ENCODE measurements at regions not wholly inside any gene's neighbourhood (a gene's known extent, or its start where the extent isn't known, plus 50 kb on each side); places are given as distances from the start of the nearest gene placed in this dataset.

GRCh38 chr1:82849460-82849859, 1048.7 kb downstream of the ADGRL2 start:
- TF ChIP-seq POLR2A (IDR thresholded peaks at IDR 0.05; ENCODE audit: low read depth, low read length) = no peak
- FAIRE-seq (no peak), DNase-seq (ENCODE audit: insufficient read length, low spot score) (no peak)

- no peak for TF ChIP-seq POLR2A (IDR thresholded peaks at IDR 0.05; ENCODE audit: low read depth, low read length)
- FAIRE-seq (no peak), DNase-seq (ENCODE audit: insufficient read length, low spot score) (no peak)
Measured at GRCh38 chr1:82848043-82848442, 1047.3 kb downstream of the ADGRL2 start.

- DNase-seq (ENCODE audit: insufficient read length, low spot score) (no peak), FAIRE-seq (no peak)
- TF ChIP-seq POLR2A (IDR thresholded peaks at IDR 0.05; ENCODE audit: low read depth, low read length) = no peak
Measured at GRCh38 chr1:82845866-82846265, 1045.1 kb downstream of the ADGRL2 start.

- TF ChIP-seq POLR2A (IDR thresholded peaks at IDR 0.05; ENCODE audit: low read depth, low read length) = no peak
- no peak for FAIRE-seq
Measured at GRCh38 chr1:82844911-82845827, 1044.4 kb downstream of the ADGRL2 start.

GRCh38 chr1:82844447-82844846, 1043.7 kb downstream of the ADGRL2 start:
- FAIRE-seq = no peak

More at GRCh38 chr1:82844911-82845827, 1044.4 kb downstream of the ADGRL2 start:
- no peak for DNase-seq (ENCODE audit: insufficient read length, low spot score)

GRCh38 chr1:82843876-82844275, 1043.1 kb downstream of the ADGRL2 start:
- no peak for FAIRE-seq
- TF ChIP-seq POLR2A (IDR thresholded peaks at IDR 0.05; ENCODE audit: low read depth, low read length) = no peak
- no peak for DNase-seq (ENCODE audit: insufficient read length, low spot score)

More at GRCh38 chr1:82844447-82844846, 1043.7 kb downstream of the ADGRL2 start:
- no peak for DNase-seq (ENCODE audit: insufficient read length, low spot score)
- no peak for TF ChIP-seq POLR2A (IDR thresholded peaks at IDR 0.05; ENCODE audit: low read depth, low read length)

GRCh38 chr1:82840192-82840591, 1039.5 kb downstream of the ADGRL2 start:
- TF ChIP-seq POLR2A (IDR thresholded peaks at IDR 0.05; ENCODE audit: low read depth, low read length) = no peak
- FAIRE-seq (no peak), DNase-seq (ENCODE audit: insufficient read length, low spot score) (no peak)

- peak; percentile 90 for FAIRE-seq
- no peak for DNase-seq (ENCODE audit: insufficient read length, low spot score)
- TF ChIP-seq POLR2A (IDR thresholded peaks at IDR 0.05; ENCODE audit: low read depth, low read length) = no peak
Measured at GRCh38 chr1:82837766-82838465, 1037.2 kb downstream of the ADGRL2 start.

GRCh38 chr1:82836973-82837680, 1036.4 kb downstream of the ADGRL2 start:
- TF ChIP-seq POLR2A (IDR thresholded peaks at IDR 0.05; ENCODE audit: low read depth, low read length) = no peak
- FAIRE-seq = no peak
- DNase-seq (ENCODE audit: insufficient read length, low spot score) = no peak

GRCh38 chr1:82836213-82836972, 1035.7 kb downstream of the ADGRL2 start:
- DNase-seq (ENCODE audit: insufficient read length, low spot score) = no peak
- no peak for TF ChIP-seq POLR2A (IDR thresholded peaks at IDR 0.05; ENCODE audit: low read depth, low read length)
- FAIRE-seq = no peak

- FAIRE-seq = no peak
- no peak for TF ChIP-seq POLR2A (IDR thresholded peaks at IDR 0.05; ENCODE audit: low read depth, low read length)
- no peak for DNase-seq (ENCODE audit: insufficient read length, low spot score)
Measured at GRCh38 chr1:82830690-82831380, 1030.1 kb downstream of the ADGRL2 start.

- no peak for FAIRE-seq
- no peak for DNase-seq (ENCODE audit: insufficient read length, low spot score)
Measured at GRCh38 chr1:82829527-82829926, 1028.8 kb downstream of the ADGRL2 start.

GRCh38 chr1:82823876-82824275, 1023.1 kb downstream of the ADGRL2 start:
- no peak for TF ChIP-seq POLR2A (IDR thresholded peaks at IDR 0.05; ENCODE audit: low read depth, low read length)
- FAIRE-seq (no peak), DNase-seq (ENCODE audit: insufficient read length, low spot score) (no peak)

More at GRCh38 chr1:82829527-82829926, 1028.8 kb downstream of the ADGRL2 start:
- no peak for TF ChIP-seq POLR2A (IDR thresholded peaks at IDR 0.05; ENCODE audit: low read depth, low read length)

Data from H54 (cell line).